H1 (cell line): ENCODE measurements at regions not wholly inside any gene's neighbourhood (a gene's known extent, or its start where the extent isn't known, plus 50 kb on each side); places are given as distances from the start of the nearest gene placed in this dataset.

Experiments
- BACH1 ChIP-seq: IDR thresholded peaks from 2 replicates; pipeline ENCODE4 v1.6.1; 2012; ENCODE audit warnings: low read length, improper control_type of control experiment
- CHD2 ChIP-seq: IDR thresholded peaks from 2 replicates; pipeline ENCODE4 v1.6.1; 2012; ENCODE audit warnings: low read length, improper control_type of control experiment
- PHF8 ChIP-seq: fragments of 200-600 bp; sonication (generic); conservative IDR thresholded peaks from 2 replicates; pipeline ENCODE4 v1.7.1; 2012; ENCODE audit warnings: low read depth, mild to moderate bottlenecking, inconsistent platforms, low read length, moderate library complexity

GRCh38 chrX:147533426-147533825, 378.3 kb upstream of the FMR1 start (continued):
- TF ChIP-seq CHD2: no peak
- no peak for TF ChIP-seq BACH1
- no peak for TF ChIP-seq PHF8
